GM21390 (cell line): ENCODE measurements at regions not wholly inside any gene's neighbourhood (a gene's known extent, or its start where the extent isn't known, plus 50 kb on each side); places are given as distances from the start of the nearest gene placed in this dataset.
"Not testable (repeated sequence)": the region's sequence is repeated elsewhere in the genome, so short reads cannot be mapped to it uniquely, and the experiment has no call there.

Source experiments
- ATAC-seq: cut with Tn5 transposase; IDR thresholded peaks from one replicate; pipeline ENCODE4 v1.9.1; 2021; ENCODE audit not compliant: unreplicated experiment

- not testable (repeated sequence) for ATAC-seq
These were observed 198.0 kb downstream of the MEIS1 start for GRCh38 chr2:66632882-66633281.

- no peak for ATAC-seq
These were observed 198.7 kb downstream of the MEIS1 start for GRCh38 chr2:66633631-66634030.

- ATAC-seq, result no peak
These were observed 199.9 kb downstream of the MEIS1 start for GRCh38 chr2:66634784-66635183.

DNA sequence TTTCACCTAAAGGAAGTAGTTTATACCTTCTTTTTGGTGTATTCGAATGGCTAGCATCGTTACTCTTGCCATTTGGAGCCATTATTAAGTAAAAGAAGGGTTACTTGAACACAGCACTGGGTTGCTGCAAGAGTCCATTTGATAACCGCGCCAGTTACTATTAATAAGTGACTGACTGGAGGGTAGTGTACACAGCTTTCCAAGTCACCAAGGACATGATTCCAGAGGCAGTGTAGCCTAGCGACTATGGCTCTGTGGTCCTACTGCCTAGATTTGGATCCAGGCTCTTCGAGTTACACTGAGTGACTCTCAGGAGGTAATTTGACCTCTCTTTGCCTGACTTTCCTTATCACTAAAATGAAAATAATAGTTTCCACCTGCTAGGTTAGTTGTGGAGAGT, 206.8 kb downstream of the MEIS1 start:
- no peak for ATAC-seq

DNA sequence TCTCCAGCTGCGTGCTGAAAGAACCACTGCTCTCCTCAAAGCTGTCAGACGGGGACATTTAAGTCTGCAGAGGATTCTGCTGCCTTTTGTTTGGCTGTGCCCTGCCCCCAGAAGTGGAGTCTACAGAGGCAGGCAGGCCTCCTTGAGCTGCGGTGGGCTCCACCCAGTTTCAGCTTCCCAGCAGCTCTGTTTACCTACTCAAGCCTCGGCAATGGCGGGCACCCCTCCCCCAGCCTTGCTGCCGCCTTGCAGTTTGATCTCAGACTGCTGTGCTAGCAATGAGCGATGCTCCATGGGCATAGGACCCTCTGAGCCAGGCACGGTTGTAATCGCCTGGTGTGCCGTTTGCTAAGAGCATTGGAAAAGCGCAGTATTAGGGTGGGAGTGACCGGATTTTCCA, 213.2 kb downstream of the MEIS1 start:
- ATAC-seq, result not testable (repeated sequence)

GRCh38 chr2:66649006-66649405, 214.1 kb downstream of the MEIS1 start:
- no peak for ATAC-seq

- ATAC-seq, result no peak
These were observed 216.4 kb downstream of the MEIS1 start for GRCh38 chr2:66651295-66651694.

DNA sequence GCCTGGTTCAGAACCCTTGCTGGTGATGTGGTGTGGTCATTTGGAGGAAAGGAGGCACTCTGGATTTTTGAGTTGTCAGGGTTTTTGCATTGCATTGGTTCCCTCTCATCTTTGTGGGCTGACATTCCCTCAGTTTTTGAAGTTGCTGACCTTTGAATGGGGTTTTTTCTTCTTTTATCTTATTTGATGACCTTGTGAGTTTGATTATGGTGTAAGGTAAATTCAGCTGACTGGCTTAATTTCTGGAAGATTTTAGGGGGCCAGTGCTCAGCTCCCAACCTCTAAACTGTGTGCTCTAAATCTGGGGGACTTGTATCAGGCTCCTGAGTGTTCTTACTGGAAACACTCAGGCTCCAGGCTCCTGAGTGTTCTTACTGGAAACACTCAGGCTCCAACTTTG, 225.9 kb downstream of the MEIS1 start:
- no peak for ATAC-seq

DNA sequence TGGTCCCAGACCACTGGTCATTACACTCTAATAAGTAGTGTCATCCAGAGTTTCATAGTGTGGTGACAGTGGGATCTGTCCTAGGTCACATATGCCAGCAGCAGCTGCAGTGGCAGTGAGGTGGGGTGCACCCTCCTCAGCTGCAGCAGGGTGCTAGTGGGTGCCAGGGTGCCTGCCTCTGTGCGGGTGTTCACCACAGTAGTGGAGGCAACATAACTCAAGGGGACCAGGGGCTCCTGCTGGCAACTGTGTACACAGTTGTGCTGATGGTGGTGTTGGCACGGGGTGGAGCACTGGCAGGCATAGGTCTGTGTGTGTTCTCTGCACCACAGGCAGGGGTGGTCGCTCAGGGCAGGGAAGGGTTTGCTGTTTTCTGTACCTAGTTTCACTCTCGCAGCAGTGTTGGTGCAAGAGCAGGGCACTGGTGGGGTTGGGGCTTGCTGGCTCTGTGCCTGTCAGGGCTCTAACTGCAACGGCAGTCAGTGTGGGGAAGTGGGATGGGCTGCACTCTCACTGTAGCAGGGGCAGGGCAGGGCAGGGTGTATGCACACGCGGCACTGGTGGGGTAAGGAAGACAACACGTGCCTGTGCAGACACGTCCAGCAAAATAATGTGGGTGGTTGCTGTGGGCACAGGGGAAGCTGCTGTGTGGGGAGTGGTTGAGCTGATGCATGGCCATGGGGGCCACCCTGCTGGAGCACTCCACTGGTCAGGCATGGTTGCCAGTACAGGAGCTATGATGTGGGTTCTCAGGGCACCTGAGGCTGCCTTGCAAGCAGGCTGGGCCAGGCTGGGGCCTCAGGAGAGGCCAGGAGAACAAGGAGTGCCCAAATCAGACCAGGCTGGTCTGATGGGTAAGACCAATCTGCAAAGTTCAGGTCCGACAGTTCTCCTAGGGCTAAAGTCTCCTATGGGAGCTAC, 226.6 kb downstream of the MEIS1 start:
- ATAC-seq, result no peak

DNA sequence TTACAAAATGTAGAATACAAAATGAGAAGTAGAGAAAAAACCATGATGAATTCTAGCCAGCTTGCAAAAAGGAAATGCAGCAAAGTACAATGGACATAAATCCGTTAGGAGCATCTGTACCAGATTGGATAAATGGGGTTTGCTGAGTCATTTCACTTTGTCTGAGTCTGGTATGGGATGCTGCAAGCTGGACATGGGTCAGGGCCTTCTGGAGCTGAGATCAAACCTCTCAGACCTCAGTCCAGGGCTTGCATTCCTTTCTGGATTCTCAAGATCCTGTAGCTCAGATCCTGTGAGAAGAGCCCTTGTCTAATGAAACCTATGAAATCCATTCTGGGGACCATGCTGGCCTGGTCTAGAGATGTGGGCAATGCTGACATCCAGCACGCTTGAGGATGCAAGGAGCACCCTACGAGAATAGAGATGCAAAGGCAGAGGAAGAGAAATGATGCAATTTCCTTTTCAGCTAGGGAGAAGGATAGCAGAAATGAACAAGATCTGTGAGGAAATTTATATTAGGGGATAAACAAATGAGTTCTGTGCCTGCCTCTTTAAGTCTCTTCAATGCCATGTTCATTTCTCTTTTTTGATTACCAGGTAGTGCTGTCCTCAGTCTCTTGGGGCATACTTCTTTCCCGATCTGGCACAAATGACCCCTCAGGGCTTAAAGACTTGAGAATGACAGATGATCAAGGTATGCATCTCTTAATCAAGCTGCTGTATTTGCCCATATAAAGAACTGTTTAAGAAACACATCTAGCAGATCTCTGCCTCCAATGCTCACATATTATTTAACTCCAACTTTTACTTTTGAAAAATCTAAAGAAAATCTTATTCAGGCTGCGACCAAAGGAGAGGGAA, 230.4 kb downstream of the MEIS1 start:
- no peak for ATAC-seq

GRCh38 chr2:66667301-66667700, 232.4 kb downstream of the MEIS1 start:
- ATAC-seq, result no peak

GRCh38 chr2:66673286-66673685, 238.4 kb downstream of the MEIS1 start:
- ATAC-seq, result no peak

DNA sequence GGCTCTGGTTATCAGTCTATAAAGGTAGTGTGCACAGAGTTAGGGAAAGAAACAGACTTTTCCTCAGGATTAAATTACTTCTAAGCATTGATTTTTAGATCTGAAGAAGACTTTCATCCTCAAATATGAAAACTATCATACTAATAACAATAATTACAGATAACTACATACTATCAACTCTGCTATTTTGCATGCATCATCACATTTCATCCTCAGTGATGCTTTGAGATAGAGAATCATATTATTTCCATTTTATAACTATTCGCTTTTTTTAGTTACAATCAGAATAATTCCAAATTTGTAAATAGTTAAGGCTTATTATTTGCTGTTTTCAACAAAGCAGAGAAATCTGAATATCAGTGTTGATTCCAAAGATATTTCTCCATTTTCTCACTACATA, 239.2 kb downstream of the MEIS1 start:
- no peak for ATAC-seq

DNA sequence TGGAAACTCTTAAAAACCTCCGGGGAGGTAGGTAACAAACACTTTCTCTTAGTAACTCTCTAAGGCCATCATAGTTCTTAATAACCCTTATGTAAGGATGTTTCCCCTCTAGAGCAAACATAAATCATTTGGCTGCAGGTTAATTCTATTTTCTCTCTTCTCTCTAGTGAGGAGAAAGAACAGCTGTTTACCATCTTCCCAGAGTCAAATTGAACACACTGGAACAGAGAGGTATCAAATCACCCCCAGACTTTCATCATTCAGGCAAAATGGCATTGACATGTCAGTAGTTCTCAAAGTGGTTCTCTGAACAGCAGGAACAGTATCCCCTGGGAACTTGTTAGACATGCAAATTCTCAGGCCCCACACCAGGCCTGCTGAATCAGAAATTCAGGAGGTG, 240.7 kb downstream of the MEIS1 start:
- ATAC-seq, result no peak

DNA sequence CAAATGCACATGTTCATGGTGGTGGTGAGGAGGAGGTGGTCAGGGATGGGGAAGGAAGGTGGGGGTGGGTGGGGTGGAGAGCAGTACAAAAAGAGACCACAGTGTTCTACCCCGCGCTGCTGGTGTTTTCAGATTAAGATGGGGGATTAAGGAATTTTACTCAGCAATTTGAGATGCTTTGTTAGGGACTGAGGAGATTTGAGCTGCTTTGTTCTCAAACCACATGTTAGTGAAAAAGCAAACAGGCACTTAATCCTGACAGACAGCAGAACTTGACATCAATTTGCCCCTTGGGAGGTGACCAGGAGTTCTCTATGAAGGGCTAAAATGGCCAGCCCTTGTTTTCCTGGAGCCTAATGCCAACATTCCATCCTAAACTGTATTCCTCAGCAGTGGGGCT, 244.5 kb downstream of the MEIS1 start:
- ATAC-seq, result no peak

GRCh38 chr2:66682476-66682875, 247.6 kb downstream of the MEIS1 start:
- ATAC-seq, result no peak

GRCh38 chr2:66683064-66683463, 248.1 kb downstream of the MEIS1 start:
- no peak for ATAC-seq

- ATAC-seq, result no peak
These were observed 248.7 kb downstream of the MEIS1 start for GRCh38 chr2:66683599-66683998.

DNA sequence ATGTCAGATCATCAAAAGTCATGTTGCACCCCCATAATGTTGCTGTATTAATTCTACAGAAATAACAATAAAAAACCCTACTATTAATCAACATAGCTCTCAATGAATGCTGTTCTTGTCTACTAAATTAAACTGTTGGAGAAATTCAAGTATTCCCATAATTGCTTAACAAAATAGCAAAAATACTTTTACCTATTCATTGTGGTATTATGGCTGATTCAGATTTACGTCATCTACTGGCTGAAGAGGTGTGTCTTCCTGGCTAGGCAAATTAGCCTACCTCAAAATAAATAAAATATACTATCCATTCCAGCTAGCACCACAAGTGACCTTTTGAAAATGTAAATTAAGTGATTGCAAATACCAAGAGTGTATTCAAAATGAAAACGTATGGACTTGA, 249.4 kb downstream of the MEIS1 start:
- ATAC-seq, result no peak

- no peak for ATAC-seq
These were observed 251.8 kb downstream of the MEIS1 start for GRCh38 chr2:66686755-66687154.

GRCh38 chr2:66688951-66689350, 254.0 kb downstream of the MEIS1 start:
- no peak for ATAC-seq

GRCh38 chr2:66689456-66690051, 254.6 kb downstream of the MEIS1 start:
- no peak for ATAC-seq
